Activated naive CD4-positive, alpha-beta T cell treated with anti-CD3 and anti-CD28 coated beads, Interleukin-2, amount 50 U/mL, for 24 hours (primary cell): ENCODE measurements at regions not wholly inside any gene's neighbourhood (a gene's known extent, or its start where the extent isn't known, plus 50 kb on each side); places are given as distances from the start of the nearest gene placed in this dataset.

Experiments
- H3K27ac Mint-ChIP-seq: one replicate; pipeline ENCODE4 v1.8.0; 2021; ENCODE audit warnings: mild to moderate bottlenecking, mixed read lengths
- H3K27me3 Mint-ChIP-seq: one replicate; pipeline ENCODE4 v1.8.0; 2021; ENCODE audit warnings: mixed read lengths
- H3K36me3 Mint-ChIP-seq: one replicate; pipeline ENCODE4 v1.8.0; 2021; ENCODE audit warnings: mixed read lengths
- H3K4me1 Mint-ChIP-seq: one replicate; pipeline ENCODE4 v1.8.0; 2021; ENCODE audit warnings: mixed read lengths
- H3K4me3 Mint-ChIP-seq: one replicate; pipeline ENCODE4 v1.8.0; 2021; ENCODE audit warnings: mild to moderate bottlenecking, mixed read lengths
- H3K9me3 Mint-ChIP-seq: one replicate; pipeline ENCODE4 v1.8.0; 2021; ENCODE audit warnings: mixed read lengths

- H3K4me1 Mint-ChIP-seq: no peaks in the 10 kb centered on the region
These were observed 1189.7 kb downstream of the EFNB2 start for GRCh38 chr13:105345730-105346129.

GRCh38 chr13:105345131-105345530 is 1190.3 kb downstream of the EFNB2 start:
- Mint-ChIP-seq H3K27me3 (no peaks in the 10 kb centered on the region), H3K4me3 (no peak overlapping the region), H3K27ac (no peak overlapping the region), H3K9me3 (no peaks in the 10 kb centered on the region), H3K36me3 (no peaks in the 10 kb centered on the region), H3K4me1 (no peaks in the 10 kb centered on the region)

More at GRCh38 chr13:105345730-105346129, 1189.7 kb downstream of the EFNB2 start:
- H3K27ac Mint-ChIP-seq: no peak overlapping the region
- H3K9me3 Mint-ChIP-seq: no peaks in the 10 kb centered on the region
- H3K4me3 Mint-ChIP-seq: no peak overlapping the region
- H3K36me3 Mint-ChIP-seq: no peaks in the 10 kb centered on the region
- no peaks in the 10 kb centered on the region for H3K27me3 Mint-ChIP-seq

- Mint-ChIP-seq H3K27me3 (no peaks in the 10 kb centered on the region), H3K36me3 (no peaks in the 10 kb centered on the region), H3K4me1 (no peaks in the 10 kb centered on the region), H3K27ac (no peak overlapping the region), H3K4me3 (no peak overlapping the region), H3K9me3 (no peaks in the 10 kb centered on the region)
These were observed 1192.2 kb downstream of the EFNB2 start for GRCh38 chr13:105343134-105343806.

GRCh38 chr13:105342281-105342820 is 1193.1 kb downstream of the EFNB2 start:
- Mint-ChIP-seq H3K4me1 (no peaks in the 10 kb centered on the region), H3K36me3 (no peaks in the 10 kb centered on the region), H3K27me3 (no peaks in the 10 kb centered on the region), H3K27ac (no peak overlapping the region), H3K9me3 (no peaks in the 10 kb centered on the region), H3K4me3 (no peak overlapping the region)

- no peaks in the 10 kb centered on the region for H3K9me3 Mint-ChIP-seq
- no peaks in the 10 kb centered on the region for H3K4me1 Mint-ChIP-seq
- no peaks in the 10 kb centered on the region for H3K36me3 Mint-ChIP-seq
- no peaks in the 10 kb centered on the region for H3K27me3 Mint-ChIP-seq
- no peak overlapping the region for H3K27ac Mint-ChIP-seq
- no peak overlapping the region for H3K4me3 Mint-ChIP-seq
These were observed 1193.7 kb downstream of the EFNB2 start for GRCh38 chr13:105341758-105342157.

GRCh38 chr13:105341256-105341655 is 1194.2 kb downstream of the EFNB2 start:
- no peak overlapping the region for H3K4me3 Mint-ChIP-seq
- no peaks in the 10 kb centered on the region for H3K36me3 Mint-ChIP-seq
- no peaks in the 10 kb centered on the region for H3K27me3 Mint-ChIP-seq
- H3K9me3 Mint-ChIP-seq: no peaks in the 10 kb centered on the region
- H3K4me1 Mint-ChIP-seq: no peaks in the 10 kb centered on the region
- no peak overlapping the region for H3K27ac Mint-ChIP-seq

- Mint-ChIP-seq H3K27ac (no peak overlapping the region), H3K36me3 (no peaks in the 10 kb centered on the region), H3K4me3 (no peak overlapping the region), H3K27me3 (no peaks in the 10 kb centered on the region), H3K9me3 (no peaks in the 10 kb centered on the region), H3K4me1 (no peaks in the 10 kb centered on the region)
These were observed 1195.3 kb downstream of the EFNB2 start for GRCh38 chr13:105340061-105340606.

- no peaks in the 10 kb centered on the region for H3K27me3 Mint-ChIP-seq
- H3K36me3 Mint-ChIP-seq: no peaks in the 10 kb centered on the region
- no peaks in the 10 kb centered on the region for H3K4me1 Mint-ChIP-seq
- no peak overlapping the region for H3K27ac Mint-ChIP-seq
- no peak overlapping the region for H3K4me3 Mint-ChIP-seq
- no peaks in the 10 kb centered on the region for H3K9me3 Mint-ChIP-seq
These were observed 1196.7 kb downstream of the EFNB2 start for GRCh38 chr13:105338773-105339172.

- no peaks in the 10 kb centered on the region for H3K4me1 Mint-ChIP-seq
- H3K27me3 Mint-ChIP-seq: no peaks in the 10 kb centered on the region
- no peak overlapping the region for H3K27ac Mint-ChIP-seq
- H3K4me3 Mint-ChIP-seq: no peak overlapping the region
- no peaks in the 10 kb centered on the region for H3K9me3 Mint-ChIP-seq
- H3K36me3 Mint-ChIP-seq: no peaks in the 10 kb centered on the region
These were observed 1197.5 kb downstream of the EFNB2 start for GRCh38 chr13:105338006-105338405.

GRCh38 chr13:105336706-105337576 is 1198.5 kb downstream of the EFNB2 start:
- Mint-ChIP-seq H3K27me3 (no peaks in the 10 kb centered on the region), H3K4me3 (no peak overlapping the region), H3K36me3 (no peaks in the 10 kb centered on the region), H3K4me1 (no peaks in the 10 kb centered on the region), H3K9me3 (no peaks in the 10 kb centered on the region), H3K27ac (no peak overlapping the region)

GRCh38 chr13:105334211-105334610 is 1201.3 kb downstream of the EFNB2 start:
- peaks cover under 1% of the 10 kb centered on the region for H3K9me3 Mint-ChIP-seq
- H3K4me1 Mint-ChIP-seq: no peaks in the 10 kb centered on the region
- no peak overlapping the region for H3K27ac Mint-ChIP-seq
- no peaks in the 10 kb centered on the region for H3K27me3 Mint-ChIP-seq
- no peak overlapping the region for H3K4me3 Mint-ChIP-seq
- H3K36me3 Mint-ChIP-seq: no peaks in the 10 kb centered on the region

GRCh38 chr13:105333416-105333815 is 1202.0 kb downstream of the EFNB2 start:
- no peaks in the 10 kb centered on the region for H3K36me3 Mint-ChIP-seq
- H3K9me3 Mint-ChIP-seq: peaks cover 6% of the 10 kb centered on the region
- no peak overlapping the region for H3K27ac Mint-ChIP-seq
- H3K4me3 Mint-ChIP-seq: no peak overlapping the region
- H3K4me1 Mint-ChIP-seq: no peaks in the 10 kb centered on the region
- no peaks in the 10 kb centered on the region for H3K27me3 Mint-ChIP-seq

- H3K4me1 Mint-ChIP-seq: no peaks in the 10 kb centered on the region
- H3K27ac Mint-ChIP-seq: no peak overlapping the region
- H3K36me3 Mint-ChIP-seq: no peaks in the 10 kb centered on the region
- peaks cover 6% of the 10 kb centered on the region for H3K9me3 Mint-ChIP-seq
- no peak overlapping the region for H3K4me3 Mint-ChIP-seq
- H3K27me3 Mint-ChIP-seq: no peaks in the 10 kb centered on the region
These were observed 1206.1 kb downstream of the EFNB2 start for GRCh38 chr13:105329359-105329758.

GRCh38 chr13:105328212-105328611 is 1207.2 kb downstream of the EFNB2 start:
- no peak overlapping the region for H3K4me3 Mint-ChIP-seq
- H3K9me3 Mint-ChIP-seq: peaks cover 6% of the 10 kb centered on the region
- H3K27ac Mint-ChIP-seq: no peak overlapping the region
- no peaks in the 10 kb centered on the region for H3K4me1 Mint-ChIP-seq
- H3K36me3 Mint-ChIP-seq: no peaks in the 10 kb centered on the region
- H3K27me3 Mint-ChIP-seq: no peaks in the 10 kb centered on the region

GRCh38 chr13:105327581-105328126 is 1207.8 kb downstream of the EFNB2 start:
- Mint-ChIP-seq H3K4me1 (no peaks in the 10 kb centered on the region), H3K9me3 (peaks cover 6% of the 10 kb centered on the region), H3K27me3 (no peaks in the 10 kb centered on the region), H3K36me3 (no peaks in the 10 kb centered on the region), H3K27ac (no peak overlapping the region), H3K4me3 (no peak overlapping the region)

- Mint-ChIP-seq H3K27ac (no peak overlapping the region), H3K4me3 (no peak overlapping the region), H3K4me1 (no peaks in the 10 kb centered on the region), H3K27me3 (no peaks in the 10 kb centered on the region), H3K9me3 (no peaks in the 10 kb centered on the region), H3K36me3 (no peaks in the 10 kb centered on the region)
These were observed 1215.6 kb downstream of the EFNB2 start for GRCh38 chr13:105319875-105320274.
